Hepatocyte (in vitro differentiated cells): ENCODE measurements at regions not wholly inside any gene's neighbourhood (a gene's known extent, or its start where the extent isn't known, plus 50 kb on each side); places are given as distances from the start of the nearest gene placed in this dataset.

Source experiments
- DNase-seq: peaks from one replicate; pipeline ENCODE4 v3.0.0-alpha.2; 2016; ENCODE audit warnings: low spot score
- H2AFZ ChIP-seq: fragments of 200-600 bp; sonication (generic); 2 replicates; pipeline ENCODE4 v1.6.0; 2016; ENCODE audit warnings: antibody characterized with exemption, mild to moderate bottlenecking
- H3K27ac ChIP-seq: fragments of 200-600 bp; sonication (generic); 2 replicates; pipeline ENCODE4 v1.5.1; 2016; ENCODE audit warnings: mild to moderate bottlenecking
- H3K27me3 ChIP-seq: fragments of 200-600 bp; sonication (generic); 2 replicates; pipeline ENCODE4 v1.6.1; 2016
- H3K36me3 ChIP-seq: fragments of 200-600 bp; sonication (generic); replicated peaks from 2 replicates; pipeline ENCODE4 v1.5.1; 2016; ENCODE audit warnings: low read depth; ENCODE audit not compliant: insufficient read depth
- H3K4me1 ChIP-seq: fragments of 200-600 bp; sonication (generic); 2 replicates; pipeline ENCODE4 v1.5.1; 2016; ENCODE audit warnings: mild to moderate bottlenecking, moderate library complexity; ENCODE audit not compliant: insufficient read depth
- H3K4me2 ChIP-seq: fragments of 200-600 bp; sonication (generic); 2 replicates; pipeline ENCODE4 v1.6.0; 2016
- H3K4me3 ChIP-seq: fragments of 200-600 bp; sonication (generic); 2 replicates; pipeline ENCODE4 v1.5.1; 2016; ENCODE audit warnings: mild to moderate bottlenecking
- H3K79me2 ChIP-seq: fragments of 200-600 bp; sonication (generic); 2 replicates; pipeline ENCODE4 v1.6.0; 2017; ENCODE audit warnings: mild to moderate bottlenecking
- H3K9me2 ChIP-seq: fragments of 200-600 bp; sonication (generic); replicated peaks from 2 replicates; pipeline ENCODE4 v1.6.0; 2017; ENCODE audit warnings: mild to moderate bottlenecking; ENCODE audit not compliant: insufficient read depth
- H3K9me3 ChIP-seq: fragments of 200-600 bp; sonication (generic); 2 replicates; pipeline ENCODE4 v1.5.1; 2016; ENCODE audit warnings: low read depth, mild to moderate bottlenecking
- H4K20me1 ChIP-seq: fragments of 200-600 bp; sonication (generic); 2 replicates; pipeline ENCODE4 v1.6.0; 2016; ENCODE audit warnings: mild to moderate bottlenecking; ENCODE audit not compliant: insufficient read depth, poor library complexity, severe bottlenecking
- EZH2 ChIP-seq: fragments of 200-600 bp; sonication (generic); IDR thresholded peaks from 2 replicates; pipeline ENCODE4 v1.6.1; 2016; ENCODE audit warnings: antibody characterized with exemption, mild to moderate bottlenecking, borderline replicate concordance
- EZH2phosphoT487 ChIP-seq: fragments of 200-600 bp; sonication (generic); IDR thresholded peaks from one replicate; pipeline ENCODE4 v1.6.1; 2018; ENCODE audit warnings: antibody characterized with exemption, mild to moderate bottlenecking, low read depth, moderate library complexity; ENCODE audit not compliant: unreplicated experiment, severe bottlenecking
- WGBS: methylation state at CpG from one replicate; pipeline ENCODE4 v1.1.6; 2016; ENCODE audit warnings: low lambda C conversion rate; ENCODE audit errors: missing lambda C conversion rate; 5-methylcytosine and 5-hydroxymethylcytosine counted together
- TF ChIP-seq, protein P1 (sequence below): fragments of 200-600 bp; sonication (generic); IDR thresholded peaks from 2 replicates; pipeline ENCODE4 v1.5.1; 2016; ENCODE audit warnings: antibody characterized with exemption, mild to moderate bottlenecking; ENCODE audit not compliant: poor library complexity

DNA sequence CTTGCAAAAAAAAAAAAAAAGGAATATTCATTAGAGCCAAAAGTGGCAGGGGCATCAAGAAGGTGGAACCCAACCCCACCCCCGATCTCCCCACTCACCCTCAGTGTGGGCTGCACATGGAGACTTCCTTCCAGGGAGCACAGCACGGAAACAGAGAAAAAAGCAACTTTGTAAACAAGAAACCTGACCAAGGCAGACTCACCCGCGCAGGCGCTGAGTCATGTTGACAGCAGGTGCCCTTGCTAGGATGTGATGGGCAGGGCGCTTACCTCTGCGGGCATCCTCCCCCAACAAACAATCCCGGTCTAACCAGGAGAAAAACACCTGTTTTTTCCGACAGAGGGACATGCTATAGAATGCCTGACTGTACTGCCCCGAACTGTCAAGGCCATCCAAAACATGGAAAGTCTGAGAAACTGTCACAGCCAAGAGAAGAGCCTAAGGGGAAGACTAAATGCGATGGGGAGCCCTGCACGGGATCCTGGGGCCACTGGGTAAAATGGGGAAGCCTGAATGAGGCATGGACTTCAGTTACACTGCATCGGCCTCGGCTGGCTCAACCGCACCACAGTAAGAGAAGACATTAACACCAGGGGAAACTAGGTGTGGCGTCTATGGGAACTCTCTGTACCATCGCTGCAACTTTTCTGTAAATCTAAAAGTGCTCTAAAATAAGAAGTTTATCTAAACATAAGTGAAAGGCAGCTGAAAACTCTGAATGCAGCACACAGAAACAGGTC, 66.7 kb upstream of the GATA2 start:
- Histone ChIP-seq H4K20me1 (no peaks in the 10 kb centered on the region), H3K79me2 (no peaks in the 10 kb centered on the region), H3K4me1 (no peaks in the 10 kb centered on the region), H3K27ac (no peak overlapping the region), H3K27me3 (peaks cover 18% of the 10 kb centered on the region), H2AFZ (no peak overlapping the region), H3K36me3 (no peaks in the 10 kb centered on the region), H3K9me2 (no peaks in the 10 kb centered on the region), H3K4me3 (no peak overlapping the region), H3K4me2 (no peak overlapping the region), H3K9me3 (no peaks in the 10 kb centered on the region)
- DNase-seq, result no peak
- TF ChIP-seq, protein P1, sequence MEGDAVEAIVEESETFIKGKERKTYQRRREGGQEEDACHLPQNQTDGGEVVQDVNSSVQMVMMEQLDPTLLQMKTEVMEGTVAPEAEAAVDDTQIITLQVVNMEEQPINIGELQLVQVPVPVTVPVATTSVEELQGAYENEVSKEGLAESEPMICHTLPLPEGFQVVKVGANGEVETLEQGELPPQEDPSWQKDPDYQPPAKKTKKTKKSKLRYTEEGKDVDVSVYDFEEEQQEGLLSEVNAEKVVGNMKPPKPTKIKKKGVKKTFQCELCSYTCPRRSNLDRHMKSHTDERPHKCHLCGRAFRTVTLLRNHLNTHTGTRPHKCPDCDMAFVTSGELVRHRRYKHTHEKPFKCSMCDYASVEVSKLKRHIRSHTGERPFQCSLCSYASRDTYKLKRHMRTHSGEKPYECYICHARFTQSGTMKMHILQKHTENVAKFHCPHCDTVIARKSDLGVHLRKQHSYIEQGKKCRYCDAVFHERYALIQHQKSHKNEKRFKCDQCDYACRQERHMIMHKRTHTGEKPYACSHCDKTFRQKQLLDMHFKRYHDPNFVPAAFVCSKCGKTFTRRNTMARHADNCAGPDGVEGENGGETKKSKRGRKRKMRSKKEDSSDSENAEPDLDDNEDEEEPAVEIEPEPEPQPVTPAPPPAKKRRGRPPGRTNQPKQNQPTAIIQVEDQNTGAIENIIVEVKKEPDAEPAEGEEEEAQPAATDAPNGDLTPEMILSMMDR, result no peak
- TF ChIP-seq EZH2phosphoT487 (no peak), EZH2 (no peak)
- 58% methylated on average over 17 of the region's 17 CpGs for whole genome bisulfite sequencing

DNA sequence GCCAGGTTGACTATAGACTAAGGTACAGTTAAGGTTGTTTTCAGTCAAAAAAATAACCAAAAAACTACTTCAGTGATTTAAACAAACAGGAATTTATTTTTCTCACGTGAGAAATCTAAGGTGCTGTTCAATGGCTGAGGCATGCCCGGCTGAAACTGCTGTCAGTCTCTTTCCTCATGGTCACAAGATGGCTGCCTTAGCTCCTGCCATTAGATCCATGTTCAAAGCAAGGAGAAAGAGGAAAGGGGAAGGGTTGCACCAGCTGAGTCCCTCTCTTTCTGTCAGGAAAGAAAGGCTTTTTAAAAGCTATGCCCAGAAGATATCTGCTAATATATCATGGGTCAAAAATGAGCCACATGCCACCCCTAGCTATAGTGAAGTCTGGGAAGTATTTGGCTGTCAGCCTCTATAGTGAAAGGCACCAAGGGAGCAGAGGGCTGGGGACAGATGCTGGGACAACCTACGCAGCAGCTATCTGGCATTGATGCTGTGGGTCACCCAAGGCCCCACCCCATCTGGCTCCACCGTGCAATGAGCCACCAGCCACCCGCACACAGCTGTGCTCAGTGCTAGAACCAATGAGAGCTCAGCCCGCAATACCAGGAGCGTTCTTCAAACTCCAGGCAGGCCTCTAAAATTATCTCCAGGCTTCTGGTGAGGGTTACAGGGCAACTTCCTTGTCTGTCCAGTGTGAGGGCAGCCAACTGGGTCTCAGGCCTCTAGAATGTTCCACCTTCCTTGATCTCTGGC, 64.7 kb upstream of the GATA2 start:
- peaks cover 21% of the 10 kb centered on the region for H3K27me3 ChIP-seq
- no peak overlapping the region for H2AFZ ChIP-seq
- no peak overlapping the region for H3K4me2 ChIP-seq
- no peak overlapping the region for H3K4me3 ChIP-seq
- no peak for DNase-seq
- WGBS, result 91% methylated on average over 7 of the region's 7 CpGs
- H3K36me3 ChIP-seq, result no peaks in the 10 kb centered on the region
- H3K79me2 ChIP-seq, result no peaks in the 10 kb centered on the region
- H3K9me2 ChIP-seq, result no peaks in the 10 kb centered on the region
- no peaks in the 10 kb centered on the region for H3K9me3 ChIP-seq
- H3K27ac ChIP-seq, result no peak overlapping the region
- TF ChIP-seq, protein P1, result no peak
- TF ChIP-seq EZH2, result no peak
- TF ChIP-seq EZH2phosphoT487, result no peak
- H3K4me1 ChIP-seq, result no peaks in the 10 kb centered on the region
- no peaks in the 10 kb centered on the region for H4K20me1 ChIP-seq

DNA sequence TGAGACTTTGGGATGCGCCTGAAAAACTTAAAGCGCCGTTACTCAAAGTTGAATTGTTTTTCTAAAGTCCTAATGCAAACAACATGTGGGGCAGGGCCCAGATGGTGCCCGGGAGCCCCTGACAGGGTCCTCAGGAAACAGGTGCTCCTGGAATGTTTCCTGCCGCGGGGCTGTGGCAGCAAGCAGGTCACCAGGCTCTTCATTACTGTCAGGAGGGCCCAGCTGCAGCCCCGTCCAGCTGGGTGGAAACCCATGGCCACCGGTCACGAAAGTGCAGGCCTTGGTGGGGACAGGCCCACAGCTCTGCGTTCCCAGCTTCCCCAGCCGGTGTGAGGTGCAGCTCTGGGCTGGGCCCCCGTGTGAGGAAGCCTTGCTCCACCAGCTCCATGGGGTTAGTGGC, 63.9 kb upstream of the GATA2 start:
- peaks cover 21% of the 10 kb centered on the region for H3K27me3 ChIP-seq
- TF ChIP-seq, protein P1, result no peak
- TF ChIP-seq EZH2phosphoT487 (no peak), EZH2 (no peak)
- no peak overlapping the region for H3K4me3 ChIP-seq
- no peaks in the 10 kb centered on the region for H3K9me3 ChIP-seq
- no peaks in the 10 kb centered on the region for H4K20me1 ChIP-seq
- H3K79me2 ChIP-seq, result no peaks in the 10 kb centered on the region
- no peak for DNase-seq
- 82% methylated on average over 11 of the region's 12 CpGs for WGBS
- no peaks in the 10 kb centered on the region for H3K4me1 ChIP-seq
- no peak overlapping the region for H3K27ac ChIP-seq
- H3K4me2 ChIP-seq, result no peak overlapping the region
- no peaks in the 10 kb centered on the region for H3K9me2 ChIP-seq
- H3K36me3 ChIP-seq, result no peaks in the 10 kb centered on the region
- no peak overlapping the region for H2AFZ ChIP-seq
